PFSK-1 (cell line): ENCODE measurements at regions not wholly inside any gene's neighbourhood (a gene's known extent, or its start where the extent isn't known, plus 50 kb on each side); places are given as distances from the start of the nearest gene placed in this dataset.
A peak's percentile ranks its signal among the peaks of the same experiment; 100 is the strongest.

Experiments
- FOXP2 ChIP-seq: optimal IDR thresholded peaks from 2 replicates; pipeline ENCODE3; 2011; ENCODE audit warnings: borderline replicate concordance, control low read depth, inconsistent platforms; ENCODE audit not compliant: insufficient read depth; ENCODE audit errors: extremely low read length, extremely low read depth
- POLR2AphosphoS5 ChIP-seq: IDR thresholded peaks from 2 replicates; pipeline ENCODE4 v1.6.1; 2012; ENCODE audit warnings: low read depth, mild to moderate bottlenecking, control low read depth, low read length, moderate library complexity
- SIN3A ChIP-seq: IDR thresholded peaks from 2 replicates; pipeline ENCODE4 v1.6.1; 2012; ENCODE audit warnings: mild to moderate bottlenecking, low read length, moderate library complexity, borderline replicate concordance; ENCODE audit not compliant: insufficient read depth
- TAF1 ChIP-seq: IDR thresholded peaks from 2 replicates; pipeline ENCODE4 v1.6.1; 2012; ENCODE audit warnings: low read length, control low read depth, borderline replicate concordance; ENCODE audit not compliant: insufficient read depth
- TF ChIP-seq, protein P1 (sequence below), 2 experiments: IDR thresholded peaks; 2 replicates each; pipeline versions ENCODE4 v1.6.1 to v1.8.0; 2011 to 2012; ENCODE audit warnings: low read depth in 2 of 2, low read length in 2 of 2, control low read depth in 1 of 2, inconsistent platforms in 1 of 2, mild to moderate bottlenecking in 1 of 2, moderate library complexity in 1 of 2; ENCODE audit not compliant: insufficient read depth in 1 of 2

DNA sequence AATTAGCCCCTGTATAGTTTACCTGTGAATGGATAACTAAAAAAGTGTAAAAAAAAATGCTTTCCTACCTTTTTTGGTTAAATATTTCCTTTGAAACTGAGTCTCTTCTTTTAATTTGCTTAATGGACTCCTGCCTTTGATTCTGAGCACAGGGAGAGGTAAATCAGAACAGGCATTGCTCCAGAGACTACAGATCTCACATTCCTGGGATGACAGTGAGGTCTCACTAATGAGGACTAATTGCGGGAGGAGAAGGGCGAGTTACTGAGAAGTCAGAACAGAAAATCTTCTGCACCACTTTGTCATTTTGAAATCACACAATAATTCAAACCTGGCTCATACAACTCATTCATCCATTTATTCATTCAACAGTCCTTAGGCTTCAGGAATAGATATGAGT lies 437.0 kb upstream of the ASIC2 start:
- no peak for TF ChIP-seq TAF1

DNA sequence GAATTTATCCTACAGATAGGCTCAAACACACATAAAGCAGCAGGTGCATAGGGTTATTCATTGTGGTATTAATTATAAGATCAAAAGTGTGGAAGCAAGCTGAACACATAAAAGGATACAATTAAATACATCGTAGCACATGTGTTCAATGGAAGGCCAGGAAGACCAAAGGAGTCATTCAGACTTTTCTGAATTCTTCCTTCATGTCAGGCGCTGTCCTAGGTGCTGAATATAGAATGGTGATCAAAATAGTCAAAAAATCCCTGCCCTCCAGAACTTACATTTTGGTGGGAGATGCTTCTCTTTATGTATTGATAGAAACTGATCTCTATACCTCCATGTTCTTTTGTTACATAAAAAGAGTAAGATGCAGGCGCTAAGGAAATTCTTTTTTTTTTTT lies 439.0 kb upstream of the ASIC2 start:
- no peak for TF ChIP-seq SIN3A
- TF ChIP-seq, protein P1, sequence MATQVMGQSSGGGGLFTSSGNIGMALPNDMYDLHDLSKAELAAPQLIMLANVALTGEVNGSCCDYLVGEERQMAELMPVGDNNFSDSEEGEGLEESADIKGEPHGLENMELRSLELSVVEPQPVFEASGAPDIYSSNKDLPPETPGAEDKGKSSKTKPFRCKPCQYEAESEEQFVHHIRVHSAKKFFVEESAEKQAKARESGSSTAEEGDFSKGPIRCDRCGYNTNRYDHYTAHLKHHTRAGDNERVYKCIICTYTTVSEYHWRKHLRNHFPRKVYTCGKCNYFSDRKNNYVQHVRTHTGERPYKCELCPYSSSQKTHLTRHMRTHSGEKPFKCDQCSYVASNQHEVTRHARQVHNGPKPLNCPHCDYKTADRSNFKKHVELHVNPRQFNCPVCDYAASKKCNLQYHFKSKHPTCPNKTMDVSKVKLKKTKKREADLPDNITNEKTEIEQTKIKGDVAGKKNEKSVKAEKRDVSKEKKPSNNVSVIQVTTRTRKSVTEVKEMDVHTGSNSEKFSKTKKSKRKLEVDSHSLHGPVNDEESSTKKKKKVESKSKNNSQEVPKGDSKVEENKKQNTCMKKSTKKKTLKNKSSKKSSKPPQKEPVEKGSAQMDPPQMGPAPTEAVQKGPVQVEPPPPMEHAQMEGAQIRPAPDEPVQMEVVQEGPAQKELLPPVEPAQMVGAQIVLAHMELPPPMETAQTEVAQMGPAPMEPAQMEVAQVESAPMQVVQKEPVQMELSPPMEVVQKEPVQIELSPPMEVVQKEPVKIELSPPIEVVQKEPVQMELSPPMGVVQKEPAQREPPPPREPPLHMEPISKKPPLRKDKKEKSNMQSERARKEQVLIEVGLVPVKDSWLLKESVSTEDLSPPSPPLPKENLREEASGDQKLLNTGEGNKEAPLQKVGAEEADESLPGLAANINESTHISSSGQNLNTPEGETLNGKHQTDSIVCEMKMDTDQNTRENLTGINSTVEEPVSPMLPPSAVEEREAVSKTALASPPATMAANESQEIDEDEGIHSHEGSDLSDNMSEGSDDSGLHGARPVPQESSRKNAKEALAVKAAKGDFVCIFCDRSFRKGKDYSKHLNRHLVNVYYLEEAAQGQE (IDR thresholded peaks at IDR 0.05; ENCODE audit: insufficient read depth in 1 of 2, low read depth in 2 of 2, low read length in 2 of 2), result peak; percentile 81 to 95

DNA sequence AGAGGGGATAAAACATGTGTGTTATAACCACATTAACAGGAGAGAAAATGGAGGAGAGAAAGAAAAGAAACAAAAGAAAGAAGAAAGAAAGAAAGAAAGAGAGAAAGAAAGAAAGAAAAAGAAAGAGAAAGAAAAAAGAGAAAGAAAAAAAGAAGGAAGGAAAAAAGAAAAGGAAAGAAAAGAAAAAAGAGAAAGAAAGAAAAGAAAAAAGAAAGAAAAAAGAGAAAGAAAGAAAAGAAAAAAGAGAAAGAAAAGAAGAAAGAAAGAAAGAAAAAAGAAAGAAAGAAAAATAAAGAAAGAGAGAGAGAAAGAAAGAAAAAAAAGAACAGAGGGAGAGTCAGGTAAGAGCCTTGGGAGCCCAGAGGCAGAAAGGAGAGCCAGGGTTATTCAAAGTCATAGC lies 446.6 kb upstream of the ASIC2 start:
- no peak for TF ChIP-seq TAF1
- TF ChIP-seq POLR2AphosphoS5, result no peak
- TF ChIP-seq FOXP2, result no peak
- no peak for TF ChIP-seq SIN3A
- TF ChIP-seq, protein P1 (IDR thresholded peaks at IDR 0.05; ENCODE audit: insufficient read depth in 1 of 2, low read depth in 2 of 2, low read length in 2 of 2), result no peak

DNA sequence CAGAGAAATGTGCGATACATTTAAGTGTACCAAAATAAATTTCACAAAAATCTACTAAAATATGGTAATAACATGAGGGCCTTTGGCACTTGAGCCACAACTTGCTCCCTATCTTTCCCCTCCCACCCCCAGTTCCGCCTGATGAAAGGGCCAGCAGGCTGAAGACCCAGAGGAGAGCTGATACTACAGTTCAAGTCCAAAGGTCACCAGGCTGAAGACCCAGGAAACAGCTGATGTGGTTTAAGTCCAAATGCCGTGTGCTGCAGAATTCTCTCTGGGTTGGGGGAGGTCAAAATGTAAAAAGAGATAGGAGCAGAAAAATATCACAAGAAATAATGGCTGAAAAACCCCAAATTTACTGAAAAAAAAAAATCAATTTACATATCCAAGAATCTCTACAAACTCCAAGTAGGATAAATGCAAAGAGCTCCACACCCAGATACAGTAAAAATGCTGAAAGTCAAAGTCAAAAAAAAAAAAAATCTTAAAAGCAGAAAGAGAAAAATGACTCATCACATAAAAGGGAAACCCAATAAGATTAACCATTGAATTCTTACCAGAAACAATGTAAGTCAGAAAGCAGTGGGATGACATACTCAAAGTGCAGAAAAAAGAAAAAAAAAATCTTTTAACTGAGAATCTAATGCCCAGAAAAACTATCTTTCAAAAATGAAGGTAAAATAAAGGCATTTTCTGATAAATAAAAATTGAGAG lies 452.1 kb upstream of the ASIC2 start:
- TF ChIP-seq, protein P1 (IDR thresholded peaks at IDR 0.05; ENCODE audit: insufficient read depth in 1 of 2, low read depth in 2 of 2, low read length in 2 of 2), result no peak

DNA sequence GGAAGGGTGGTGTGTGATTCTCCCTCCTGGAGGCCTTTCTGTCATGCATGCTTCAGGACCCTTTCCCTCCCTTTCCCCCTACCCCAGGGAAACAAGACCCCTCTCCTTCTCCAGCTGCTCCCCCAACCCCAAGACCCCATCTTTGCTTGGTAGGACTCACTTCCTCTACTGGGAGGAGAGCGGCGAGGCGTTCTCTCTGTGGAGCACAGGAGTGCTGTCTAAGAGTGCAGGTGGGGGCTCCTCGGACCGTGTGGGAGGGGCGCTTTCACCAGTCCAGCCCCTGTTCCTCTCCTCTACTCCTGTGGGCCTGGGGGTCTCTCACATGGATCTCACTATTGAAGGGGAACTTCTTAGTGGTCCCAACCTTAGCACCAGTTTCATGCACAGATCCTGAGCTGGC lies 456.1 kb upstream of the ASIC2 start:
- no peak for TF ChIP-seq FOXP2
- TF ChIP-seq POLR2AphosphoS5, result no peak
- TF ChIP-seq, protein P1 (IDR thresholded peaks at IDR 0.05; ENCODE audit: insufficient read depth in 1 of 2, low read depth in 2 of 2, low read length in 2 of 2), result no peak
- no peak for TF ChIP-seq TAF1
- TF ChIP-seq SIN3A, result no peak
